GM12865 (cell line): ENCODE measurements at regions not wholly inside any gene's neighbourhood (a gene's known extent, or its start where the extent isn't known, plus 50 kb on each side); places are given as distances from the start of the nearest gene placed in this dataset.
"Not testable (repeated sequence)": the region's sequence is repeated elsewhere in the genome, so short reads cannot be mapped to it uniquely, and the experiment has no call there.

Experiments
- DNase-seq: peaks from one replicate; pipeline ENCODE4 v3.0.0; 2010; ENCODE audit warnings: low read depth
- H3K4me3 ChIP-seq: 2 replicates; pipeline ENCODE4 v1.5.1; 2011; ENCODE audit warnings: mild to moderate bottlenecking, low read depth, low read length, control low read depth
- TF ChIP-seq, protein P1 (sequence below): IDR thresholded peaks from 2 replicates; pipeline ENCODE4 v1.5.1; 2011; ENCODE audit warnings: low read length, control low read depth, low read depth, inconsistent platforms; ENCODE audit not compliant: insufficient read depth; ENCODE audit errors: missing control alignments

DNA sequence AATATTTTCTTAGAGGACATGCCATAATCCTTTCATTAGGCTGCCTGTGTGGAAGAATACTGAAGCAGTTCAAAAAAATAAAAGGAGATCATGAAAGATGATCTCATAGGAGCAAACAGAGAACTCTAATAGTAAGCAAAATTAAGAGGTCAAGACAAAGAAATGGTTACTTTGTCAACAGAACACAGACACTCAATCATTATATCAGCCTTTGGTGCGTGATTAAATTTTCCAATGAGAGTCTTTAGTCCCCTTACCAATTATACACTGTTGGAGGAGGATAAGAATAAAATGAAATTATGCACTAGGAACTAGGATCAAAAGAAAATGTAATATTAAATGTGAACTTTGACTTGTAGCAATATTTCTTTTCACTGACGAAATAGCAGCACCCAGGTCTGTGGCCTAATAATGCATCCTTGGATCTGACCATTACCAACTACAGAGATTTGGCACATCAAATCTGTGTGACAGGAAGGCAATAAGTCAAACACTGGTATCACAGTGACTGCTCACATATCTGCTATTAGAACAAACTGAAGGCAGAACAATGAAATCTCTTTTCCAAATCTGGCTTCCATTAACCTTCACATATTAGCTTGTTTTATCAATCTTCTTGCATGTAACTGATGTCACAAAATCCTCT, 1812.9 kb downstream of the PLA2G4A start:
- TF ChIP-seq, protein P1, sequence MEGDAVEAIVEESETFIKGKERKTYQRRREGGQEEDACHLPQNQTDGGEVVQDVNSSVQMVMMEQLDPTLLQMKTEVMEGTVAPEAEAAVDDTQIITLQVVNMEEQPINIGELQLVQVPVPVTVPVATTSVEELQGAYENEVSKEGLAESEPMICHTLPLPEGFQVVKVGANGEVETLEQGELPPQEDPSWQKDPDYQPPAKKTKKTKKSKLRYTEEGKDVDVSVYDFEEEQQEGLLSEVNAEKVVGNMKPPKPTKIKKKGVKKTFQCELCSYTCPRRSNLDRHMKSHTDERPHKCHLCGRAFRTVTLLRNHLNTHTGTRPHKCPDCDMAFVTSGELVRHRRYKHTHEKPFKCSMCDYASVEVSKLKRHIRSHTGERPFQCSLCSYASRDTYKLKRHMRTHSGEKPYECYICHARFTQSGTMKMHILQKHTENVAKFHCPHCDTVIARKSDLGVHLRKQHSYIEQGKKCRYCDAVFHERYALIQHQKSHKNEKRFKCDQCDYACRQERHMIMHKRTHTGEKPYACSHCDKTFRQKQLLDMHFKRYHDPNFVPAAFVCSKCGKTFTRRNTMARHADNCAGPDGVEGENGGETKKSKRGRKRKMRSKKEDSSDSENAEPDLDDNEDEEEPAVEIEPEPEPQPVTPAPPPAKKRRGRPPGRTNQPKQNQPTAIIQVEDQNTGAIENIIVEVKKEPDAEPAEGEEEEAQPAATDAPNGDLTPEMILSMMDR = no peak
- no peak for DNase-seq
- H3K4me3 ChIP-seq = no peak overlapping the region

DNA sequence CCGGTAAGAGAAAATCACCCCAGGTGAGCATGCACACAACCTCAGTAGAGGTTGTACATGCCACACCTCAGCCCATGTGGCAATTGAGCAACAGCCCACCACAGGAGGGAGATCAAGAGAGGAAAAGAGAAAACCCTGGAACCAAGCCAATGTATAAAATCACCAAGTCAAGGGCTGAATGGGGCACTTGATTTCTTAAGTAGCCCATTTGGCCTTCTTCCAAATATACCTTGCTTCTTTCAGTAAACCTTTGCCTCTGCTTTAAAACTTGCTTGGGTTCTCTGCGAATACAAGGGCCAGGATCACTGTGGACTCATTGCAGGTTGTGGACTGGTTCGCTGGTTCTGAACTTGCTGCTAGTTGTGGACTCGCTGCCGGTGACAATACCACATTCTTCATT, 1814.0 kb downstream of the PLA2G4A start:
- TF ChIP-seq, protein P1 = no peak
- DNase-seq = no peak
- H3K4me3 ChIP-seq = no peak overlapping the region

- no peak overlapping the region for H3K4me3 ChIP-seq
- TF ChIP-seq, protein P1 = no peak
- DNase-seq = no peak
Observed at GRCh38 chr1:188652678-188653077, 1823.9 kb downstream of the PLA2G4A start.

- not testable (repeated sequence) for DNase-seq, H3K4me3 ChIP-seq
Observed at GRCh38 chr1:188655966-188656365, 1821.7 kb downstream of the BRINP3 start.

DNA sequence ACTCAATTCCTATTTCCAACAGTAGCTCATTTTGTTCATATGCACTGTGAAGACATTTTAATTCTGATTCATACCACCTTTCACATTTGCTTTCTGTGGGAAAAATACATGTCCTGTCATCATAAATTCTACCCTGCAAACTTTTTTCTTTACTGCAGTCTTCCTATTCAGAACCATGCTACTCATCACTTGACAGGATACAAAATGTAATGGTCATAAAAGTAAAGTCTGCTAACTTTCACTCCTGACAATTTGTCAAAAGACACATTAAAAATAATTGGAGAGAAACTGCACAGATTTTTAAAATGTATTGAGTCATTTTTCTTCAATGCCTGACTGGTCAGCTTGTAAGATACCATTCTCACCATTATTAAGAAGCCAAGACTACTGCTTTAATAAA, 1817.1 kb downstream of the BRINP3 start:
- no peak for DNase-seq
- TF ChIP-seq, protein P1 = no peak
- H3K4me3 ChIP-seq = no peak overlapping the region

DNA sequence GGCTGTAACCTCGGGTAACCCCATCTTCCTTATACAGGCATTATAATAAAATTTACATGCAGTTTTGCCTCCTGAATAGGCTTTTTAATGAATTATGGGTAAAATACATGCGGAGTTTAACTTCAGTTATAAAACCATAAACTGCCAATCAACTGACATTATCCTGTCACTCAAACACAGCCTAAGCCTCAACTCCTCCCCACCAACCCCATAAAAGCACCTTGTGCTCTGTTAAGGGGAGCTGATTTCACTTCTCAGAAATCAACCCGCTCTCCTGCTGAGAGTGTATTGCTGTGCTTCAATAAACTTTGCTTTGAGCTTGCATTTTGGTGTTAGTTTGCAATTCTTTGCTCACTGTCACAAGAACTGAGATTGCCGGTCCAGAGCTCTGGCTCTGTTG, 1812.2 kb downstream of the BRINP3 start:
- H3K4me3 ChIP-seq = no peak overlapping the region
- TF ChIP-seq, protein P1 = no peak
- no peak for DNase-seq

DNA sequence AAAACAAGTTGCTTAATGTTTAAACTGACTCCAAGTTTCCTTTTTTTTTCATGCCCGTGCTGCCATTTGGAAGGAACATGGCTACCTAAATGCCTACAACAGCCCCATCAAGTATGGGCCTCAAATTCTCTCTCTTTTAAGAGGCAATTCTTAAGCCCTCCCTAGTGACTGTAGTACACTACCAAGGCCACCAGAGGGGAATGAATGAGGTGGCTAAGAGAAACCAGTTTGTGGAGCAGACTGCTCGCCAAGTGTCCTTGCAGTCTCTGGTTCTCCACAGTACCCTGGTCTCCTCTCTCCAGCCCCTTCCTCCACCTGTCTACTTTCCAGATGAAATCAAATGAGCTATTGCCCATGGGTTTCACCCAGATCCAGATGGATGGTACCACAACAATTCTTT, 1809.6 kb downstream of the BRINP3 start:
- DNase-seq = peak; percentile 27
- TF ChIP-seq, protein P1 = no peak
- H3K4me3 ChIP-seq = no peak overlapping the region
